AG04450 (cell line): ENCODE measurements at regions not wholly inside any gene's neighbourhood (a gene's known extent, or its start where the extent isn't known, plus 50 kb on each side); places are given as distances from the start of the nearest gene placed in this dataset.

ENCODE experiments used
- CTCF ChIA-PET: fragments of 300-600, 350-600 bp; formaldehyde crosslinking; extraction: SDS; loops from one replicate; lab custom pipeline; 2022; ENCODE audit warnings: antibody characterized with exemption, inconsistent platforms; lab: Charles Lee
- POLR2A ChIA-PET: fragments of 350-600 bp; formaldehyde crosslinking; extraction: SDS; loops from one replicate; lab custom pipeline; 2021; ENCODE audit warnings: antibody characterized with exemption, inconsistent platforms; lab: Yijun Ruan, JAX
- DNase-seq: peaks from one replicate; pipeline ENCODE4 v3.0.0-alpha.2; 2011; ENCODE audit warnings: low read depth, low spot score
- H3K27ac ChIP-seq: one replicate; pipeline ENCODE4 v1.5.1; 2012; ENCODE audit warnings: low read depth, low read length, control low read depth
- H3K27me3 ChIP-seq: one replicate; pipeline ENCODE4 v1.6.0; 2012; ENCODE audit warnings: low read length; ENCODE audit not compliant: control insufficient read depth, insufficient read depth
- H3K4me3 ChIP-seq: 2 replicates; pipeline ENCODE4 v1.5.1; 2011; ENCODE audit warnings: mild to moderate bottlenecking, low read depth, low read length, control low read depth
- H3K9me3 ChIP-seq: 2 replicates; pipeline ENCODE4 v1.5.1; 2012; ENCODE audit warnings: low read length; ENCODE audit not compliant: control insufficient read depth, insufficient read depth
- CTCF ChIP-seq: IDR thresholded peaks from 2 replicates; pipeline ENCODE4 v1.5.1; 2011; ENCODE audit warnings: low read depth, low read length, control low read depth, inconsistent platforms

- no peak for DNase-seq
- H3K9me3 ChIP-seq = no peaks in the 10 kb centered on the region
- CTCF ChIA-PET = no interaction called here
- H3K27ac ChIP-seq = no peak overlapping the region
- H3K4me3 ChIP-seq = no peak overlapping the region
- POLR2A ChIA-PET = no interaction called here
- H3K27me3 ChIP-seq = no peaks in the 10 kb centered on the region
- no peak for TF ChIP-seq CTCF
These were observed 54.7 kb upstream of the CAB39 start for GRCh38 chr2:230657906-230658305.

- Histone ChIP-seq H3K4me3 (no peak overlapping the region), H3K9me3 (no peaks in the 10 kb centered on the region), H3K27ac (no peak overlapping the region), H3K27me3 (no peaks in the 10 kb centered on the region)
- CTCF ChIA-PET = no interaction called here
- POLR2A ChIA-PET = no interaction called here
- no peak for DNase-seq
- no peak for TF ChIP-seq CTCF
These were observed 54.1 kb upstream of the CAB39 start for GRCh38 chr2:230658577-230658876.

GRCh38 chr2:230658877-230659652 lies 53.6 kb upstream of the CAB39 start:
- Histone ChIP-seq H3K27me3 (no peaks in the 10 kb centered on the region), H3K9me3 (no peaks in the 10 kb centered on the region), H3K4me3 (no peak overlapping the region), H3K27ac (no peak overlapping the region)
- DNase-seq = no peak
- ChIA-PET POLR2A (no interaction called here), CTCF (no interaction called here)
- TF ChIP-seq CTCF = no peak

- Histone ChIP-seq H3K9me3 (no peaks in the 10 kb centered on the region), H3K27me3 (no peaks in the 10 kb centered on the region), H3K27ac (no peak overlapping the region), H3K4me3 (no peak overlapping the region)
- CTCF ChIA-PET = interaction anchor here (0.9 kb wide), 1 partner anchor 164 kb away, joined by 5 read pairs; no protein-coding TSS in a partner anchor
- POLR2A ChIA-PET = interaction anchor here (0.5 kb wide), 1 partner anchor 49 kb away, joined by 4 read pairs; no protein-coding TSS in a partner anchor
- no peak for DNase-seq
- TF ChIP-seq CTCF = no peak
These were observed 52.2 kb upstream of the CAB39 start for GRCh38 chr2:230660294-230661060.
